Liver (tissue), 8 donors: ENCODE measurements at regions not wholly inside any gene's neighbourhood (a gene's known extent, or its start where the extent isn't known, plus 50 kb on each side); places are given as distances from the start of the nearest gene placed in this dataset.

ENCODE experiments used
- DNase-seq: peaks from one replicate; pipeline ENCODE4 v3.0.0-alpha.2; 2017; ENCODE audit warnings: low spot score
- H3K27ac ChIP-seq, 2 donors: one replicate each; pipeline ENCODE4 v1.7.0; 2013; ENCODE audit warnings: inconsistent platforms in 2 of 2, low read length in 2 of 2, control low read depth in 1 of 2, low read depth in 1 of 2, mild to moderate bottlenecking in 1 of 2
- H3K27me3 ChIP-seq, 4 donors: one replicate each; pipeline versions ENCODE4 v1.6.1 to v1.7.0; 2013; ENCODE audit warnings: low read length in 3 of 4, inconsistent platforms in 1 of 4, mild to moderate bottlenecking in 1 of 4, moderate library complexity in 1 of 4; ENCODE audit not compliant: control insufficient read depth in 4 of 4, insufficient read depth in 4 of 4
- H3K36me3 ChIP-seq, 4 donors: one replicate each; pipeline versions ENCODE4 v1.6.1 to v1.7.0; 2013; ENCODE audit warnings: low read length in 3 of 4, mild to moderate bottlenecking in 3 of 4, low read depth in 1 of 4, moderate library complexity in 1 of 4; ENCODE audit not compliant: control insufficient read depth in 4 of 4, insufficient read depth in 3 of 4
- H3K4me1 ChIP-seq, 4 donors: one replicate each; pipeline versions ENCODE4 v1.6.1 to v1.7.0; 2013; ENCODE audit warnings: low read length in 3 of 4, mild to moderate bottlenecking in 3 of 4, moderate library complexity in 1 of 4; ENCODE audit not compliant: control insufficient read depth in 4 of 4, insufficient read depth in 4 of 4
- H3K4me3 ChIP-seq, 3 donors: one replicate each; pipeline versions ENCODE4 v1.6.1 to v1.7.0; 2013; ENCODE audit warnings: low read length in 3 of 3, control low read depth in 1 of 3, low read depth in 1 of 3, mild to moderate bottlenecking in 1 of 3
- H3K9ac ChIP-seq, 2 donors: one replicate each; pipeline ENCODE4 v1.7.0; 2013; ENCODE audit warnings: low read length in 2 of 2, mild to moderate bottlenecking in 2 of 2, moderate library complexity in 2 of 2, control low read depth in 1 of 2, low read depth in 1 of 2
- H3K9me3 ChIP-seq, 4 donors: one replicate each; pipeline versions ENCODE4 v1.6.1 to v1.7.0; 2013; ENCODE audit warnings: low read length in 3 of 4; ENCODE audit not compliant: control insufficient read depth in 4 of 4
- EGR1 ChIP-seq, 2 donors: IDR thresholded peaks; 2 replicates each; pipeline ENCODE4 v1.6.1; 2016 to 2018; ENCODE audit warnings: antibody characterized with exemption in 2 of 2, low read depth in 2 of 2
- FOXA1 ChIP-seq: IDR thresholded peaks from 2 replicates; pipeline ENCODE4 v1.6.1; 2016; ENCODE audit warnings: antibody characterized with exemption
- FOXA2 ChIP-seq: IDR thresholded peaks from 2 replicates; pipeline ENCODE4 v1.6.1; 2016; ENCODE audit warnings: antibody characterized with exemption
- GABPA ChIP-seq, 2 donors: IDR thresholded peaks in 1 of 2; conservative IDR thresholded peaks in 1 of 2; 2 replicates each; pipeline ENCODE4 v1.6.1; 2016; ENCODE audit warnings: antibody characterized with exemption in 2 of 2, mild to moderate bottlenecking in 1 of 2, moderate library complexity in 1 of 2
- HNF4G ChIP-seq: IDR thresholded peaks from 2 replicates; pipeline ENCODE4 v1.6.1; 2016; ENCODE audit warnings: antibody characterized with exemption
- JUND ChIP-seq, 2 donors: IDR thresholded peaks; 2 replicates each; pipeline ENCODE4 v1.6.1; 2016; ENCODE audit warnings: antibody characterized with exemption in 2 of 2
- RXRA ChIP-seq, 2 donors: IDR thresholded peaks; 2 replicates each; pipeline ENCODE4 v1.6.1; 2017 to 2018; ENCODE audit warnings: antibody characterized with exemption in 2 of 2, mild to moderate bottlenecking in 1 of 2
- TAF1 ChIP-seq: conservative IDR thresholded peaks from 2 replicates; pipeline ENCODE4 v1.6.1; 2016; ENCODE audit warnings: antibody characterized with exemption, mild to moderate bottlenecking
- YY1 ChIP-seq: IDR thresholded peaks from 2 replicates; pipeline ENCODE4 v1.6.1; 2016; ENCODE audit warnings: antibody characterized with exemption, mild to moderate bottlenecking
- WGBS: extraction: QIAGEN DNeasy Blood & Tissue Kit; methylation state at CpG from one replicate; pipeline ENCODE4 v1.1.7; 2013; 5-methylcytosine and 5-hydroxymethylcytosine counted together
- TF ChIP-seq, protein P1 (sequence below): IDR thresholded peaks from 2 replicates; pipeline ENCODE4 v1.6.1; 2016; ENCODE audit warnings: antibody characterized with exemption
- TF ChIP-seq, protein P2 (sequence below): IDR thresholded peaks from 2 replicates; pipeline ENCODE4 v1.6.1; 2016; ENCODE audit warnings: antibody characterized with exemption
- TF ChIP-seq, protein P3 (sequence below): fragments of 150-350 bp; IDR thresholded peaks from 2 replicates; pipeline ENCODE4 v1.5.1; 2017; ENCODE audit warnings: improper control_type of control experiment, low read depth, low read length; ENCODE audit not compliant: missing input control
- TF ChIP-seq, protein P4 (sequence below): IDR thresholded peaks from 2 replicates; pipeline ENCODE4 v1.6.1; 2016; ENCODE audit warnings: antibody characterized with exemption
- donor health status: healthy.
- donor health status: healthy.
- donor health status: healthy.
- donor health status: healthy.
- donor health status: healthy.

DNA sequence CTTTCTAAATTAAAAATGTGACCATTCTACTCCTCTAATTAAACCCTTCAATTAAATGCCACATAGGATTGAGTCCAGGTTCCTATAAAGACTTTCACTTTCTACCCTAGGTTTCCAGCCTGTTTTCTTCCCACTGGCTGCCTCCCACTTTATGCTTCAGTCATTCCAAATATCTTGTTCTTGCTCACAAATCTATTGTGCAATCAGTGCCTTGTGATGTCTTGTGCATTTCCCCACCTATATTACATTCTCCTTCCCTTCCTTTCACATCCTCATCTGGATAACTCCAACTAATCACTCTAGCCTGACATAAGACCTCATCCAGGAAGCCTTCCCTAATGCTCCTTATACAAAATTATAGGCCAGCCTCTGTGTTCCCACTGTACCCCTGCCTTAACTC, 281.7 kb upstream of the LRATD1 start:
- TF ChIP-seq YY1, result no peak
- no peak for TF ChIP-seq GABPA (IDR thresholded peaks at IDR 0.05 in 1 of 2, conservative IDR thresholded peaks at IDR 0.05 in 1 of 2)
- TF ChIP-seq JUND (IDR thresholded peaks at IDR 0.05), result no peak
- no peak for TF ChIP-seq RXRA (IDR thresholded peaks at IDR 0.05)
- no peak for TF ChIP-seq HNF4G
- H3K4me1 ChIP-seq, result no peaks in the 10 kb centered on the region
- no peaks in the 10 kb centered on the region for H3K36me3 ChIP-seq
- H3K4me3 ChIP-seq, result no peak overlapping the region
- no peaks in the 10 kb centered on the region for H3K27me3 ChIP-seq
- no peak for DNase-seq
- no peak overlapping the region for H3K27ac ChIP-seq
- no peak overlapping the region for H3K9ac ChIP-seq
- H3K9me3 ChIP-seq, result no peaks in the 10 kb centered on the region

DNA sequence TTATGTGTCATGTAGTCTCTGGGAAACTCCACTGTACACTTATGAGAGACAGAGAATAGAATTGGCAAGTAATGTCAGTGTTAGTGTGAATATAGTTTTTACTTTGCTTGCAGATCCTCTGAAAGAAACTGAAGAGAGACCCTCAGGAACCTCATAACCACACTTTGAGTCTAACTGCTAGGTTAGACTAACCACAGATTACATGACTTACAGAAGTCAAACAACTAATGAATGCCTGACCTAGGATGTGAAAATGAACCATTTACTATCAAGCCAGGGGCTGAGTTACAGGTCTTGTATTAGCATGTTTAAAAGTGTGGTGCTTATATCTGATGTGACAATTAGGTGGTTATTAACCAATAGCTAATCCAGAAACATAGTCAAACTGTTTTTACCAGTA, 280.4 kb upstream of the LRATD1 start:
- TF ChIP-seq EGR1 (IDR thresholded peaks at IDR 0.05; ENCODE audit: low read depth in 2 of 2), result no peak
- no peak for TF ChIP-seq GABPA (IDR thresholded peaks at IDR 0.05 in 1 of 2, conservative IDR thresholded peaks at IDR 0.05 in 1 of 2)
- TF ChIP-seq, protein P1, sequence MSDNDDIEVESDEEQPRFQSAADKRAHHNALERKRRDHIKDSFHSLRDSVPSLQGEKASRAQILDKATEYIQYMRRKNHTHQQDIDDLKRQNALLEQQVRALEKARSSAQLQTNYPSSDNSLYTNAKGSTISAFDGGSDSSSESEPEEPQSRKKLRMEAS, result no peak
- TF ChIP-seq, protein P2, sequence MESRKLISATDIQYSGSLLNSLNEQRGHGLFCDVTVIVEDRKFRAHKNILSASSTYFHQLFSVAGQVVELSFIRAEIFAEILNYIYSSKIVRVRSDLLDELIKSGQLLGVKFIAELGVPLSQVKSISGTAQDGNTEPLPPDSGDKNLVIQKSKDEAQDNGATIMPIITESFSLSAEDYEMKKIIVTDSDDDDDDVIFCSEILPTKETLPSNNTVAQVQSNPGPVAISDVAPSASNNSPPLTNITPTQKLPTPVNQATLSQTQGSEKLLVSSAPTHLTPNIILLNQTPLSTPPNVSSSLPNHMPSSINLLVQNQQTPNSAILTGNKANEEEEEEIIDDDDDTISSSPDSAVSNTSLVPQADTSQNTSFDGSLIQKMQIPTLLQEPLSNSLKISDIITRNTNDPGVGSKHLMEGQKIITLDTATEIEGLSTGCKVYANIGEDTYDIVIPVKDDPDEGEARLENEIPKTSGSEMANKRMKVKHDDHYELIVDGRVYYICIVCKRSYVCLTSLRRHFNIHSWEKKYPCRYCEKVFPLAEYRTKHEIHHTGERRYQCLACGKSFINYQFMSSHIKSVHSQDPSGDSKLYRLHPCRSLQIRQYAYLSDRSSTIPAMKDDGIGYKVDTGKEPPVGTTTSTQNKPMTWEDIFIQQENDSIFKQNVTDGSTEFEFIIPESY, result no peak
- TF ChIP-seq, protein P3, sequence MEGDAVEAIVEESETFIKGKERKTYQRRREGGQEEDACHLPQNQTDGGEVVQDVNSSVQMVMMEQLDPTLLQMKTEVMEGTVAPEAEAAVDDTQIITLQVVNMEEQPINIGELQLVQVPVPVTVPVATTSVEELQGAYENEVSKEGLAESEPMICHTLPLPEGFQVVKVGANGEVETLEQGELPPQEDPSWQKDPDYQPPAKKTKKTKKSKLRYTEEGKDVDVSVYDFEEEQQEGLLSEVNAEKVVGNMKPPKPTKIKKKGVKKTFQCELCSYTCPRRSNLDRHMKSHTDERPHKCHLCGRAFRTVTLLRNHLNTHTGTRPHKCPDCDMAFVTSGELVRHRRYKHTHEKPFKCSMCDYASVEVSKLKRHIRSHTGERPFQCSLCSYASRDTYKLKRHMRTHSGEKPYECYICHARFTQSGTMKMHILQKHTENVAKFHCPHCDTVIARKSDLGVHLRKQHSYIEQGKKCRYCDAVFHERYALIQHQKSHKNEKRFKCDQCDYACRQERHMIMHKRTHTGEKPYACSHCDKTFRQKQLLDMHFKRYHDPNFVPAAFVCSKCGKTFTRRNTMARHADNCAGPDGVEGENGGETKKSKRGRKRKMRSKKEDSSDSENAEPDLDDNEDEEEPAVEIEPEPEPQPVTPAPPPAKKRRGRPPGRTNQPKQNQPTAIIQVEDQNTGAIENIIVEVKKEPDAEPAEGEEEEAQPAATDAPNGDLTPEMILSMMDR, result no peak
- TF ChIP-seq RXRA (IDR thresholded peaks at IDR 0.05), result no peak
- no peak for TF ChIP-seq HNF4G
- no peak for TF ChIP-seq FOXA2
- TF ChIP-seq FOXA1, result no peak
- TF ChIP-seq TAF1, result no peak
- TF ChIP-seq YY1, result no peak
- TF ChIP-seq, protein P4, sequence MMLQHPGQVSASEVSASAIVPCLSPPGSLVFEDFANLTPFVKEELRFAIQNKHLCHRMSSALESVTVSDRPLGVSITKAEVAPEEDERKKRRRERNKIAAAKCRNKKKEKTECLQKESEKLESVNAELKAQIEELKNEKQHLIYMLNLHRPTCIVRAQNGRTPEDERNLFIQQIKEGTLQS, result no peak
- TF ChIP-seq JUND (IDR thresholded peaks at IDR 0.05), result no peak
- H3K9me3 ChIP-seq, result no peaks in the 10 kb centered on the region
- no peaks in the 10 kb centered on the region for H3K36me3 ChIP-seq

DNA sequence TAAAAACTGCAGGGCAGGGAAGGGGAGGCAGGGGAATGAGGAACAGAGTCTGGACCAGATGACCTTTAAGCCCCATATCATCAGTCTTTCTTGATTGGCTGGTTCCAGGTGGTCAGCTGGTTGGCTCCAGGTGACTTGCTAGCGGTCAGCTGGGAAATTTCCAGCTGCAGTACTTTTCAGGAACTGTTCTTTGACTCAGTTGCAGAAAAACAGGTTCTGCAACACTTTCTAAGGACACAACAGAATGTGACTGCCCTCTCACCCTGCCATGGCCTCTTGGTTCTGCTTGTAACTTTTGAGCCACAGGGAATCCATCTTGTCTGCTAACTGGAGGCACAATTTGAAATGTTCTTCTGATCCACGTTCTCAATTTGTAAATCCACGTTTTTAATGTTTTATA, 278.3 kb upstream of the LRATD1 start:
- H3K27me3 ChIP-seq, result no peaks in the 10 kb centered on the region
- no peaks in the 10 kb centered on the region for H3K4me1 ChIP-seq
- 69% methylated on average over 3 of the region's 3 CpGs for WGBS
- no peak overlapping the region for H3K4me3 ChIP-seq
- no peak overlapping the region for H3K9ac ChIP-seq
- no peaks in the 10 kb centered on the region for H3K9me3 ChIP-seq
- H3K36me3 ChIP-seq, result no peaks in the 10 kb centered on the region
- no peak overlapping the region for H3K27ac ChIP-seq
- TF ChIP-seq FOXA2, result no peak
- TF ChIP-seq, protein P2, result no peak
- TF ChIP-seq, protein P1, result no peak
- DNase-seq, result no peak

More for the DNA sequence above, 280.4 kb upstream of the LRATD1 start:
- DNase-seq, result no peak
- no peak overlapping the region for H3K4me3 ChIP-seq
- H3K9ac ChIP-seq, result no peak overlapping the region
- no peak overlapping the region for H3K27ac ChIP-seq
- no peaks in the 10 kb centered on the region for H3K27me3 ChIP-seq
- H3K4me1 ChIP-seq, result no peaks in the 10 kb centered on the region
